Suprapubic skin (tissue), 4 donors: ENCODE measurements at regions not wholly inside any gene's neighbourhood (a gene's known extent, or its start where the extent isn't known, plus 50 kb on each side); places are given as distances from the start of the nearest gene placed in this dataset.

ENCODE experiments used
- DNase-seq, 2 donors: peaks; one replicate each; pipeline ENCODE4 v3.0.0-alpha.2; 2019; ENCODE audit warnings: low spot score in 2 of 2
- H3K27ac ChIP-seq: fragments of 200-600 bp; sonication (generic); one replicate; pipeline ENCODE4 v1.5.1; 2019
- H3K27me3 ChIP-seq: fragments of 200-600 bp; sonication (generic); one replicate; pipeline ENCODE4 v1.5.1; 2019
- H3K36me3 ChIP-seq: fragments of 200-600 bp; sonication (generic); one replicate; pipeline ENCODE4 v1.5.1; 2019
- H3K4me1 ChIP-seq: fragments of 200-600 bp; sonication (generic); one replicate; pipeline ENCODE4 v1.5.1; 2019
- H3K4me3 ChIP-seq: fragments of 200-600 bp; sonication (generic); one replicate; pipeline ENCODE4 v1.5.1; 2019; ENCODE audit warnings: mild to moderate bottlenecking
- H3K9me3 ChIP-seq: fragments of 200-600 bp; sonication (generic); one replicate; pipeline ENCODE4 v1.5.1; 2019
- CTCF ChIP-seq, 2 donors: fragments of 200-600 bp in 1 of 2; fragments of 450-650 bp in 1 of 2; sonication (generic) in 1 of 2; IDR thresholded peaks; one replicate each; pipeline ENCODE4 v1.5.1; 2016 to 2019; ENCODE audit warnings: antibody characterized with exemption in 2 of 2, mild to moderate bottlenecking in 1 of 2, moderate library complexity in 1 of 2
- EP300 ChIP-seq: sonication (generic); formaldehyde crosslinking; IDR thresholded peaks from one replicate; pipeline ENCODE4 v1.6.1; 2017; ENCODE audit warnings: antibody characterized with exemption
- POLR2A ChIP-seq, 2 donors: fragments of 450-650 bp; IDR thresholded peaks; one replicate each; pipeline ENCODE4 v1.6.1; 2017; ENCODE audit warnings: antibody characterized with exemption in 2 of 2, mild to moderate bottlenecking in 2 of 2, moderate library complexity in 2 of 2
- POLR2AphosphoS5 ChIP-seq, 3 donors: sonication (generic); formaldehyde crosslinking; IDR thresholded peaks; one replicate each; pipeline ENCODE4 v1.6.1; 2017; ENCODE audit warnings: antibody characterized with exemption in 3 of 3
- WGBS: methylation state at CpG from one replicate; pipeline ENCODE4 v1.1.5; 2018; 5-methylcytosine and 5-hydroxymethylcytosine counted together

GRCh38 chr9:23526806-23527205 lies 299.2 kb downstream of the ELAVL2 start:
- Histone ChIP-seq H3K4me3 (no peak overlapping the region), H3K4me1 (no peaks in the 10 kb centered on the region), H3K9me3 (no peaks in the 10 kb centered on the region), H3K27ac (no peak overlapping the region), H3K27me3 (no peaks in the 10 kb centered on the region), H3K36me3 (no peaks in the 10 kb centered on the region)
- TF ChIP-seq POLR2AphosphoS5 (IDR thresholded peaks at IDR 0.05) (no peak), CTCF (IDR thresholded peaks at IDR 0.05) (no peak), POLR2A (IDR thresholded peaks at IDR 0.05) (no peak), EP300 (no peak)
- no peak for DNase-seq

- no peak for TF ChIP-seq EP300
- no peaks in the 10 kb centered on the region for H3K27me3 ChIP-seq
- H3K4me1 ChIP-seq = no peaks in the 10 kb centered on the region
- H3K36me3 ChIP-seq = no peaks in the 10 kb centered on the region
- no peak for DNase-seq
- H3K27ac ChIP-seq = no peak overlapping the region
- H3K4me3 ChIP-seq = no peak overlapping the region
- 71% methylated on average over 2 of the region's 2 CpGs for WGBS
- no peaks in the 10 kb centered on the region for H3K9me3 ChIP-seq
Observed at GRCh38 chr9:23532282-23532681, 293.8 kb downstream of the ELAVL2 start.

- Histone ChIP-seq H3K27me3 (no peaks in the 10 kb centered on the region), H3K36me3 (no peaks in the 10 kb centered on the region), H3K9me3 (no peaks in the 10 kb centered on the region), H3K4me1 (no peaks in the 10 kb centered on the region), H3K4me3 (peak overlapping the region; percentile 25), H3K27ac (no peak overlapping the region)
- WGBS = 25% methylated on average over 17 of the region's 17 CpGs
- DNase-seq = no peak
- TF ChIP-seq POLR2A (IDR thresholded peaks at IDR 0.05) (no peak), EP300 (no peak), CTCF (IDR thresholded peaks at IDR 0.05) (no peak), POLR2AphosphoS5 (IDR thresholded peaks at IDR 0.05) (no peak)
Observed at GRCh38 chr9:23537192-23538066, 288.6 kb downstream of the ELAVL2 start.

GRCh38 chr9:23538067-23538402 lies 288.0 kb downstream of the ELAVL2 start:
- Histone ChIP-seq H3K27me3 (no peaks in the 10 kb centered on the region), H3K4me1 (no peaks in the 10 kb centered on the region), H3K36me3 (no peaks in the 10 kb centered on the region), H3K27ac (no peak overlapping the region), H3K4me3 (peak overlapping the region; percentile 25), H3K9me3 (no peaks in the 10 kb centered on the region)
- TF ChIP-seq CTCF (IDR thresholded peaks at IDR 0.05) (no peak), EP300 (no peak), POLR2AphosphoS5 (IDR thresholded peaks at IDR 0.05) (no peak), POLR2A (IDR thresholded peaks at IDR 0.05) (no peak)
- WGBS = 60% methylated on average over 12 of the region's 12 CpGs
- DNase-seq = no peak

GRCh38 chr9:23538461-23539003 lies 287.5 kb downstream of the ELAVL2 start:
- Histone ChIP-seq H3K27me3 (no peaks in the 10 kb centered on the region), H3K4me3 (no peak overlapping the region), H3K4me1 (no peaks in the 10 kb centered on the region), H3K9me3 (no peaks in the 10 kb centered on the region), H3K27ac (no peak overlapping the region), H3K36me3 (no peaks in the 10 kb centered on the region)
- DNase-seq = no peak
- WGBS = 65% methylated on average over 4 of the region's 4 CpGs
- TF ChIP-seq POLR2AphosphoS5 (IDR thresholded peaks at IDR 0.05) = no peak
- no peak for TF ChIP-seq EP300
- TF ChIP-seq CTCF (IDR thresholded peaks at IDR 0.05) = no peak
- no peak for TF ChIP-seq POLR2A (IDR thresholded peaks at IDR 0.05)
